WI38 (cell line): ENCODE measurements at regions not wholly inside any gene's neighbourhood (a gene's known extent, or its start where the extent isn't known, plus 50 kb on each side); places are given as distances from the start of the nearest gene placed in this dataset.
"Not testable (repeated sequence)": the region's sequence is repeated elsewhere in the genome, so short reads cannot be mapped to it uniquely, and the experiment has no call there.

Experiments used
- H3K4me3 ChIP-seq: 2 replicates; pipeline ENCODE4 v1.5.1; 2011; ENCODE audit warnings: low read depth, mild to moderate bottlenecking, control low read depth, low read length
- CTCF ChIP-seq: IDR thresholded peaks from 2 replicates; pipeline ENCODE4 v1.5.1; 2012; ENCODE audit warnings: low read depth, mild to moderate bottlenecking, control low read depth, low read length

- H3K4me3 ChIP-seq = no peak overlapping the region
- TF ChIP-seq CTCF = no peak
Measured at GRCh38 chr6:49284180-49284579, 178.9 kb downstream of the MMUT start.

GRCh38 chr6:49274809-49275769 lies 188.0 kb downstream of the MMUT start:
- not testable (repeated sequence) for H3K4me3 ChIP-seq

GRCh38 chr6:49269190-49269589 lies 193.9 kb downstream of the MMUT start:
- H3K4me3 ChIP-seq = no peak overlapping the region
- no peak for TF ChIP-seq CTCF

GRCh38 chr6:49264909-49265308 lies 198.1 kb downstream of the MMUT start:
- TF ChIP-seq CTCF = no peak
- H3K4me3 ChIP-seq = no peak overlapping the region

GRCh38 chr6:49264496-49264895 lies 198.6 kb downstream of the MMUT start:
- no peak for TF ChIP-seq CTCF
- H3K4me3 ChIP-seq = no peak overlapping the region

GRCh38 chr6:49257549-49257948 lies 205.5 kb downstream of the MMUT start:
- TF ChIP-seq CTCF = no peak
- H3K4me3 ChIP-seq = no peak overlapping the region

GRCh38 chr6:49255335-49255734 lies 207.7 kb downstream of the MMUT start:
- H3K4me3 ChIP-seq = no peak overlapping the region
- no peak for TF ChIP-seq CTCF
